ENCODE measurements at regions not wholly inside any gene's neighbourhood (a gene's known extent, or its start where the extent isn't known, plus 50 kb on each side); places are given as distances from the start of the nearest gene placed in this dataset.

- ChIA-PET POLR2A (no interaction called here), CTCF (no interaction called here)
- TF ChIP-seq FOXK2 (IDR thresholded peaks at IDR 0.05), result no peak
- TF ChIP-seq LEF1 (IDR thresholded peaks at IDR 0.05; ENCODE audit: borderline replicate concordance), result no peak
- TF ChIP-seq TARDBP (IDR thresholded peaks at IDR 0.05), result no peak
- no peak for TF ChIP-seq ZNF384 (IDR thresholded peaks at IDR 0.05)
- no peak for TF ChIP-seq SUZ12 (IDR thresholded peaks at IDR 0.05)
- no peak for TF ChIP-seq SP1 (IDR thresholded peaks at IDR 0.05)
- TF ChIP-seq CTBP1 (IDR thresholded peaks at IDR 0.05; ENCODE audit: borderline replicate concordance), result no peak
- TF ChIP-seq HDGF (IDR thresholded peaks at IDR 0.05; ENCODE audit: borderline replicate concordance), result no peak
- DNase-seq (ENCODE audit: extremely low spot score), result no peak
Measured at GRCh38 chr10:109149666-109150350, 773.5 kb downstream of the XPNPEP1 start.

DNA sequence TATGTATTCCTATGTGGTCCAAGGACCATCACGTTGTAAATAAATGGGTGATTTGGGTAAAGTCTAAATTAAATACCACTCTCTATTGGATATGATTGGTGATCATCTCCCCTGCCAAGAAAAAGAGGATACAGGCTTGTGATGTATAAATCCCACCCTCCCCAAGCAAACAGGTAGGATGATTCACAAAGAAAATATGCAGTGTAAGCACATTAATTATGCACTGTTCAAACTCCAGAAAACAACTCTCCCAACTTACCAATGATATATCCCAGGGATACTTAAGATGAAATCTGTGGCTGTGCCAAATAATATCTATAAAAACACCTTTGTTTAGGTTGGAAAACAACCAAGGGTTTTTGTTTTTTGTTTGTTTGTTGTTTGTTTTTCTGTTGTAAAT, 795.9 kb downstream of the XPNPEP1 start:
- ChIA-PET CTCF (no interaction called here), POLR2A (no interaction called here)
- no peak for DNase-seq (ENCODE audit: extremely low spot score)
- no peak for TF ChIP-seq FOXA1 (IDR thresholded peaks at IDR 0.05)

GRCh38 chr10:109126541-109126940, 796.8 kb downstream of the XPNPEP1 start:
- POLR2A ChIA-PET, result no interaction called here
- CTCF ChIA-PET, result no interaction called here
- DNase-seq (ENCODE audit: extremely low spot score), result no peak

DNA sequence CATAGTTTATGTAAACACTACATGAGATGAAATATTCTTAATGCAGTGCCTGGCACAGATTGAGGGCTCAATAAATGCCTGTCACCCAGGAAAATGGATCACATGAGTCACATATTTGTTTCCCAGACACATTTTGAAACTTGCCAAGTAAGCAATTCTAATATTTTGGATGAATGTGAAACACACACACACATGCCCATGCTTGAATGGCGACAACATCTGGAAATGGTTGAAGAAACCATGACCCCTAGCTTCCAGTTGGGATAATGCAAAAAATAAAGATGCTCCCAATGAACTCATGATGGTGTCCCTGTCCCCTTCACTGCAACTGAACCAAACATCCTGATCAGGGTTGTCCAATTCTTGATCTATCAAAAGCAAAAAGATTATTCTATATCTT, 797.3 kb downstream of the XPNPEP1 start:
- TF ChIP-seq CTBP1 (IDR thresholded peaks at IDR 0.05; ENCODE audit: borderline replicate concordance) (no peak), BHLHE40 (IDR thresholded peaks at IDR 0.05; ENCODE audit: borderline replicate concordance) (no peak), ZNF384 (IDR thresholded peaks at IDR 0.05) (no peak), TARDBP (IDR thresholded peaks at IDR 0.05) (no peak), L3MBTL2 (conservative IDR thresholded peaks at IDR 0.05) (no peak), FOXK2 (IDR thresholded peaks at IDR 0.05) (no peak), SUZ12 (IDR thresholded peaks at IDR 0.05) (no peak), SP1 (IDR thresholded peaks at IDR 0.05) (no peak), FOXA1 (IDR thresholded peaks at IDR 0.05) (no peak), ELF4 (IDR thresholded peaks at IDR 0.05) (no peak), NFRKB (IDR thresholded peaks at IDR 0.05) (no peak), ARNT (IDR thresholded peaks at IDR 0.05) (no peak), LEF1 (IDR thresholded peaks at IDR 0.05; ENCODE audit: borderline replicate concordance) (no peak), FOXM1 (IDR thresholded peaks at IDR 0.05; ENCODE audit: borderline replicate concordance) (no peak), HDGF (IDR thresholded peaks at IDR 0.05; ENCODE audit: borderline replicate concordance) (no peak)
- TF ChIP-seq, protein P1, sequence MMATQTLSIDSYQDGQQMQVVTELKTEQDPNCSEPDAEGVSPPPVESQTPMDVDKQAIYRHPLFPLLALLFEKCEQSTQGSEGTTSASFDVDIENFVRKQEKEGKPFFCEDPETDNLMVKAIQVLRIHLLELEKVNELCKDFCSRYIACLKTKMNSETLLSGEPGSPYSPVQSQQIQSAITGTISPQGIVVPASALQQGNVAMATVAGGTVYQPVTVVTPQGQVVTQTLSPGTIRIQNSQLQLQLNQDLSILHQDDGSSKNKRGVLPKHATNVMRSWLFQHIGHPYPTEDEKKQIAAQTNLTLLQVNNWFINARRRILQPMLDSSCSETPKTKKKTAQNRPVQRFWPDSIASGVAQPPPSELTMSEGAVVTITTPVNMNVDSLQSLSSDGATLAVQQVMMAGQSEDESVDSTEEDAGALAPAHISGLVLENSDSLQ (IDR thresholded peaks at IDR 0.05), result no peak
- ChIA-PET CTCF (no interaction called here), POLR2A (no interaction called here)
- DNase-seq (ENCODE audit: extremely low spot score), result no peak

More at GRCh38 chr10:109126541-109126940, 796.8 kb downstream of the XPNPEP1 start:
- TF ChIP-seq FOXM1 (IDR thresholded peaks at IDR 0.05; ENCODE audit: borderline replicate concordance), result no peak
- no peak for TF ChIP-seq ARNT (IDR thresholded peaks at IDR 0.05)

DNA sequence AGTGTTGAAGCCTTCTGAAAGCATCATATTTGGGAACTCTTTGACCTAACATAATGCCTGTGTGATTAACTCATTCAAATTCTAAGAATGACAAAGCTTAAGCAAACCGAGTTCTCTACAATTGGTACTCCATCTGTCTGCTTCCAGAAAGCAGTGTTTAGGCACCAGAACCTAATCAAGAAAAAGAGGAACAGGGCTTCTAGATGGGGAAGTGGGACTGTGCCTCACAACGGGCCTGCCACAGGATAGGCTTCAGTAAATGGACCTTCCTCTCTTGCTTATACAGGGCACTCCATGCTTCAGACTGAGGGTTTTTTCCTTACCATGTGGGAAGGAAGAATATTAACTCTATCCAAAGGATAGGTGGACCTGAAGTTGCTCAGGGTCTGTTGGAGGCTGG, 808.1 kb downstream of the XPNPEP1 start:
- ChIA-PET POLR2A (no interaction called here), CTCF (no interaction called here)
- TF ChIP-seq LEF1 (IDR thresholded peaks at IDR 0.05; ENCODE audit: borderline replicate concordance), result no peak
- TF ChIP-seq HDGF (IDR thresholded peaks at IDR 0.05; ENCODE audit: borderline replicate concordance), result no peak
- TF ChIP-seq ARNT (IDR thresholded peaks at IDR 0.05), result no peak
- TF ChIP-seq SUZ12 (IDR thresholded peaks at IDR 0.05), result no peak
- TF ChIP-seq, protein P1 (IDR thresholded peaks at IDR 0.05), result no peak
- no peak for TF ChIP-seq FOXM1 (IDR thresholded peaks at IDR 0.05; ENCODE audit: borderline replicate concordance)
- no peak for TF ChIP-seq NFRKB (IDR thresholded peaks at IDR 0.05)
- no peak for TF ChIP-seq SP1 (IDR thresholded peaks at IDR 0.05)
- no peak for TF ChIP-seq FOXA1 (IDR thresholded peaks at IDR 0.05)
- TF ChIP-seq TARDBP (IDR thresholded peaks at IDR 0.05), result no peak
- no peak for TF ChIP-seq ZNF384 (IDR thresholded peaks at IDR 0.05)
- TF ChIP-seq FOXK2 (IDR thresholded peaks at IDR 0.05), result no peak
- no peak for TF ChIP-seq L3MBTL2 (conservative IDR thresholded peaks at IDR 0.05)
- TF ChIP-seq BHLHE40 (IDR thresholded peaks at IDR 0.05; ENCODE audit: borderline replicate concordance), result no peak
- no peak for TF ChIP-seq ELF4 (IDR thresholded peaks at IDR 0.05)
- no peak for TF ChIP-seq CTBP1 (IDR thresholded peaks at IDR 0.05; ENCODE audit: borderline replicate concordance)
- no peak for DNase-seq (ENCODE audit: extremely low spot score)

DNA sequence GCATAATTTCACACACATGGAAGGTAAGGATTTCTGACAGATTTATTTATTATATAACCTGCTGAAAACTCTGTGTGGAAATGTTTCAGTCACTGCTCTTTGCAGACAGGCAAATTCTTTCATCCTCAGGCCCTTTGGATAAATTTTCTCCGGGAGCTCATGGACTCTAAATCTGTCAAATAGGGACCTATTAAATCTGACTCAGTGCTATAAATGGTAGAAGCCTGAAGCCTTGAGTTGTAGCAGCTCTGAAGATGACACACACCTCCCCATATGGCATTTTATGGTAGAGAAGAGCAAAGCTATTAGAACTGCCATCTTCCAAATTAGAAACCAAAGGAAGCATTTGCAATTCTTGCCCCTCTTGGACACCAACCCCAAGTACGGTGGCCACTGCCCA, 808.7 kb downstream of the XPNPEP1 start:
- ChIA-PET POLR2A (no interaction called here), CTCF (no interaction called here)
- no peak for TF ChIP-seq L3MBTL2 (conservative IDR thresholded peaks at IDR 0.05)
- no peak for TF ChIP-seq CTBP1 (IDR thresholded peaks at IDR 0.05; ENCODE audit: borderline replicate concordance)
- no peak for TF ChIP-seq NFRKB (IDR thresholded peaks at IDR 0.05)
- no peak for TF ChIP-seq SUZ12 (IDR thresholded peaks at IDR 0.05)
- no peak for TF ChIP-seq ZNF384 (IDR thresholded peaks at IDR 0.05)
- DNase-seq (ENCODE audit: extremely low spot score), result no peak

- TF ChIP-seq ZNF384 (IDR thresholded peaks at IDR 0.05) (no peak), ELF4 (IDR thresholded peaks at IDR 0.05) (no peak), FOXA1 (IDR thresholded peaks at IDR 0.05) (no peak), FOXM1 (IDR thresholded peaks at IDR 0.05; ENCODE audit: borderline replicate concordance) (no peak), ARNT (IDR thresholded peaks at IDR 0.05) (no peak), TARDBP (IDR thresholded peaks at IDR 0.05) (no peak), NFRKB (IDR thresholded peaks at IDR 0.05) (no peak), LEF1 (IDR thresholded peaks at IDR 0.05; ENCODE audit: borderline replicate concordance) (no peak), L3MBTL2 (conservative IDR thresholded peaks at IDR 0.05) (no peak), HDGF (IDR thresholded peaks at IDR 0.05; ENCODE audit: borderline replicate concordance) (no peak), SP1 (IDR thresholded peaks at IDR 0.05) (no peak), SUZ12 (IDR thresholded peaks at IDR 0.05) (no peak), FOXK2 (IDR thresholded peaks at IDR 0.05) (no peak), CTBP1 (IDR thresholded peaks at IDR 0.05; ENCODE audit: borderline replicate concordance) (no peak), BHLHE40 (IDR thresholded peaks at IDR 0.05; ENCODE audit: borderline replicate concordance) (no peak)
- TF ChIP-seq, protein P1 (IDR thresholded peaks at IDR 0.05), result no peak
- no peak for DNase-seq (ENCODE audit: extremely low spot score)
- CTCF ChIA-PET, result no interaction called here
- POLR2A ChIA-PET, result no interaction called here
Measured at GRCh38 chr10:109106604-109107003, 816.7 kb downstream of the XPNPEP1 start.

All from HEK293T (cell line).